ENCODE measurements at regions not wholly inside any gene's neighbourhood (a gene's known extent, or its start where the extent isn't known, plus 50 kb on each side); places are given as distances from the start of the nearest gene placed in this dataset.

- Histone ChIP-seq H3K9me3 (replicated peaks in 1 of 3) (no peaks in the 10 kb centered on the region), H3K36me3 (replicated peaks in 1 of 2) (no peaks in the 10 kb centered on the region), H3K27me3 (no peaks in the 10 kb centered on the region), H3K4me1 (replicated peaks in 1 of 2) (no peaks in the 10 kb centered on the region), H3K27ac (no peak overlapping the region), H3K4me3 (no peak overlapping the region)
- intact Hi-C loops (cut with DNase I) = no loop called here
- 63 to 71% (median 66%) methylated on average over 4 of the region's 4 CpGs for WGBS, 4 donors
- DNase-seq = no peak
- TF ChIP-seq CTCF (IDR thresholded peaks at IDR 0.05) (no peak), POLR2A (IDR thresholded peaks at IDR 0.05) (no peak)
These were observed 102.2 kb upstream of the RALGAPA2 start for GRCh38 chr20:20814685-20815084.

GRCh38 chr20:20812136-20812535, 99.7 kb upstream of the RALGAPA2 start:
- no peak overlapping the region for H3K27ac ChIP-seq
- WGBS, 4 donors = 59 to 73% (median 64%) methylated on average over 5 of the region's 5 CpGs
- no peaks in the 10 kb centered on the region for H3K9me3 ChIP-seq (replicated peaks in 1 of 3)
- TF ChIP-seq POLR2A (IDR thresholded peaks at IDR 0.05) (no peak), CTCF (IDR thresholded peaks at IDR 0.05) (no peak)
- peaks cover under 1% of the 10 kb centered on the region for H3K27me3 ChIP-seq
- no peaks in the 10 kb centered on the region for H3K36me3 ChIP-seq (replicated peaks in 1 of 2)
- H3K4me1 ChIP-seq (replicated peaks in 1 of 2) = no peaks in the 10 kb centered on the region
- DNase-seq = no peak
- intact Hi-C loops (cut with DNase I) = no loop called here
- no peak overlapping the region for H3K4me3 ChIP-seq

- no peaks in the 10 kb centered on the region for H3K4me1 ChIP-seq (replicated peaks in 1 of 2)
- 58 to 71% (median 60%) methylated on average over 4 of the region's 4 CpGs for WGBS, 4 donors
- no peak for DNase-seq
- TF ChIP-seq CTCF (IDR thresholded peaks at IDR 0.05) (no peak), POLR2A (IDR thresholded peaks at IDR 0.05) (no peak)
- H3K4me3 ChIP-seq = no peak overlapping the region
- peaks cover 3% of the 10 kb centered on the region for H3K27me3 ChIP-seq
- no peak overlapping the region for H3K27ac ChIP-seq
- intact Hi-C loops (cut with DNase I) = no loop called here
- no peaks in the 10 kb centered on the region for H3K9me3 ChIP-seq (replicated peaks in 1 of 3)
- H3K36me3 ChIP-seq (replicated peaks in 1 of 2) = no peaks in the 10 kb centered on the region
These were observed 95.6 kb upstream of the RALGAPA2 start for GRCh38 chr20:20808016-20808415.

GRCh38 chr20:20806121-20807095, 94.0 kb upstream of the RALGAPA2 start:
- no peak for DNase-seq
- no peak overlapping the region for H3K4me3 ChIP-seq
- H3K27ac ChIP-seq = no peak overlapping the region
- WGBS, 4 donors = 63 to 76% (median 68%) methylated on average over 12 of the region's 12 CpGs
- H3K9me3 ChIP-seq (replicated peaks in 1 of 3) = no peaks in the 10 kb centered on the region
- no peak for TF ChIP-seq CTCF (IDR thresholded peaks at IDR 0.05)
- TF ChIP-seq POLR2A (IDR thresholded peaks at IDR 0.05) = no peak
- H3K36me3 ChIP-seq (replicated peaks in 1 of 2) = no peaks in the 10 kb centered on the region
- H3K27me3 ChIP-seq = peaks cover 3% of the 10 kb centered on the region
- no peaks in the 10 kb centered on the region for H3K4me1 ChIP-seq (replicated peaks in 1 of 2)
- intact Hi-C loops (cut with DNase I) = no loop called here

Measured in adrenal gland (tissue), 9 donors.